ENCODE measurements at regions not wholly inside any gene's neighbourhood (a gene's known extent, or its start where the extent isn't known, plus 50 kb on each side); places are given as distances from the start of the nearest gene placed in this dataset.

DNA sequence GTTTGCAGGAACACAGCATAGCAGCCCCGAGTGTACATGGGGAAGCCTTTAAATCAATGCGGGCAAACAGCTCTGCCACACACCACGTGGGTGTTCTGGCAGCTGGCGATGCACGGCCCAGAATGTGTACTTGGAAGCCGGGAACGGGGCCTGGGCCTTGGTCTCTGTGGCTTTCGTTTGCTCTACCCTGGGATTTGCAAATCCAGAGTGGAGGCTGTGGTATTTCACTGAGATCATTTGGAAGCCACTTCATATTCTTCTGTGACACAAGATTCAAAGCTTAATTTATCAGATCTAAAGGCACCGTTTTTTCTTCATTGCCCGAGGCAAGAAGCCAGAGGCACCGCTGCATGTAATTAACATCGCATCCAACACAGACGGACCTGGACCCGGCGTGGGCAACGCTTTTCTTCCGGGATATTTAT lies 246.3 kb upstream of the MYT1L start:
- no peak for TF ChIP-seq SP1 (IDR thresholded peaks at IDR 0.05)
- no peak for TF ChIP-seq EGR1 (IDR thresholded peaks at IDR 0.05; ENCODE audit: low read depth in 2 of 2)
- TF ChIP-seq RXRA (IDR thresholded peaks at IDR 0.05) = no peak
- TF ChIP-seq, protein P1, sequence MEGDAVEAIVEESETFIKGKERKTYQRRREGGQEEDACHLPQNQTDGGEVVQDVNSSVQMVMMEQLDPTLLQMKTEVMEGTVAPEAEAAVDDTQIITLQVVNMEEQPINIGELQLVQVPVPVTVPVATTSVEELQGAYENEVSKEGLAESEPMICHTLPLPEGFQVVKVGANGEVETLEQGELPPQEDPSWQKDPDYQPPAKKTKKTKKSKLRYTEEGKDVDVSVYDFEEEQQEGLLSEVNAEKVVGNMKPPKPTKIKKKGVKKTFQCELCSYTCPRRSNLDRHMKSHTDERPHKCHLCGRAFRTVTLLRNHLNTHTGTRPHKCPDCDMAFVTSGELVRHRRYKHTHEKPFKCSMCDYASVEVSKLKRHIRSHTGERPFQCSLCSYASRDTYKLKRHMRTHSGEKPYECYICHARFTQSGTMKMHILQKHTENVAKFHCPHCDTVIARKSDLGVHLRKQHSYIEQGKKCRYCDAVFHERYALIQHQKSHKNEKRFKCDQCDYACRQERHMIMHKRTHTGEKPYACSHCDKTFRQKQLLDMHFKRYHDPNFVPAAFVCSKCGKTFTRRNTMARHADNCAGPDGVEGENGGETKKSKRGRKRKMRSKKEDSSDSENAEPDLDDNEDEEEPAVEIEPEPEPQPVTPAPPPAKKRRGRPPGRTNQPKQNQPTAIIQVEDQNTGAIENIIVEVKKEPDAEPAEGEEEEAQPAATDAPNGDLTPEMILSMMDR (IDR thresholded peaks at IDR 0.05; ENCODE audit: low read depth, low read length, missing input control) = no peak
- no peak for TF ChIP-seq RAD21 (IDR thresholded peaks at IDR 0.05)
- TF ChIP-seq JUND (IDR thresholded peaks at IDR 0.05) = no peak
- TF ChIP-seq HNF4A (conservative IDR thresholded peaks at IDR 0.05) = no peak
- TF ChIP-seq TAF1 (conservative IDR thresholded peaks at IDR 0.05) = no peak
- TF ChIP-seq, protein P2, sequence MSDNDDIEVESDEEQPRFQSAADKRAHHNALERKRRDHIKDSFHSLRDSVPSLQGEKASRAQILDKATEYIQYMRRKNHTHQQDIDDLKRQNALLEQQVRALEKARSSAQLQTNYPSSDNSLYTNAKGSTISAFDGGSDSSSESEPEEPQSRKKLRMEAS (IDR thresholded peaks at IDR 0.05) = no peak
- TF ChIP-seq, protein P3, sequence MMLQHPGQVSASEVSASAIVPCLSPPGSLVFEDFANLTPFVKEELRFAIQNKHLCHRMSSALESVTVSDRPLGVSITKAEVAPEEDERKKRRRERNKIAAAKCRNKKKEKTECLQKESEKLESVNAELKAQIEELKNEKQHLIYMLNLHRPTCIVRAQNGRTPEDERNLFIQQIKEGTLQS (IDR thresholded peaks at IDR 0.05) = no peak
- TF ChIP-seq NR2F2 (IDR thresholded peaks at IDR 0.05) = no peak
- H3K9ac ChIP-seq (ENCODE audit: low read depth in 1 of 2, low read length in 2 of 2) = no peak overlapping the region
- H3K9me3 ChIP-seq (ENCODE audit: control insufficient read depth in 4 of 4, low read length in 3 of 4) = no peaks in the 10 kb centered on the region
- 68% methylated on average over 17 of the region's 17 CpGs for WGBS
- H3K27me3 ChIP-seq (ENCODE audit: control insufficient read depth in 4 of 4, insufficient read depth in 4 of 4, low read length in 3 of 4) = no peaks in the 10 kb centered on the region
- DNase-seq (ENCODE audit: low spot score) = no peak
- H3K4me3 ChIP-seq (ENCODE audit: low read depth in 1 of 3, low read length in 3 of 3) = no peak overlapping the region
- no peak overlapping the region for H3K27ac ChIP-seq (ENCODE audit: low read depth in 1 of 2, low read length in 2 of 2)
- H3K36me3 ChIP-seq (ENCODE audit: control insufficient read depth in 4 of 4, insufficient read depth in 3 of 4, low read depth in 1 of 4, low read length in 3 of 4) = no peaks in the 10 kb centered on the region
- H3K4me1 ChIP-seq (ENCODE audit: control insufficient read depth in 4 of 4, insufficient read depth in 4 of 4, low read length in 3 of 4) = no peaks in the 10 kb centered on the region

DNA sequence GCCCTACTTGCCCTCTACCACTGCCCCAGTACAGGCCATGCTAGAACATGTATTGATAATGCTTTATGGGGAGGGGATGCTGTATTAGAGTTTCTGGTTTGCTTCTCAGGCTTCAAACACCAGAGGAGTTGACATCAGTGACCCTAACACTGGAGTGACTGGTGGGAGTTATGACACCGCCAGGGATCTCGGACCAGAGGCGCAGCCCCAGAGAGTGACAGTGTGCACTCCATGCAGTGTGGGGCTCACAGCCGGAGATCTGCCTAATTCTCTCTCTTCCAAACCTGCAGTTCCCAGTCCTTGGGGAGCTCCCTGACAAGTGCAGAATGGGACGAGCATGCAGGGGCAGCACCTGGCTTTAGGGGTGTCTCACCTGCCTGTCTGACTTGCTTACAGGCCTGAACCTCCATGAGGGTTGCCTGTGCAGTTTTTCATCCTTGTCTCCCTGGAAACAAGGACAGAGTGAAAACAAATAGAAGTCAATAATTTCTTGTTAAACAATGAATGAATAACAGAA lies 244.9 kb upstream of the MYT1L start:
- Histone ChIP-seq H3K4me1 (ENCODE audit: control insufficient read depth in 4 of 4, insufficient read depth in 4 of 4, low read length in 3 of 4) (no peaks in the 10 kb centered on the region), H3K9ac (ENCODE audit: low read depth in 1 of 2, low read length in 2 of 2) (no peak overlapping the region), H3K27me3 (ENCODE audit: control insufficient read depth in 4 of 4, insufficient read depth in 4 of 4, low read length in 3 of 4) (no peaks in the 10 kb centered on the region), H3K4me3 (ENCODE audit: low read depth in 1 of 3, low read length in 3 of 3) (no peak overlapping the region), H3K9me3 (ENCODE audit: control insufficient read depth in 4 of 4, low read length in 3 of 4) (no peaks in the 10 kb centered on the region), H3K27ac (ENCODE audit: low read depth in 1 of 2, low read length in 2 of 2) (no peak overlapping the region), H3K36me3 (ENCODE audit: control insufficient read depth in 4 of 4, insufficient read depth in 3 of 4, low read depth in 1 of 4, low read length in 3 of 4) (no peaks in the 10 kb centered on the region)
- 82% methylated on average over 5 of the region's 5 CpGs for whole genome bisulfite sequencing
- TF ChIP-seq TAF1 (conservative IDR thresholded peaks at IDR 0.05) (no peak), FOXA2 (IDR thresholded peaks at IDR 0.05) (no peak), JUND (IDR thresholded peaks at IDR 0.05) (no peak)
- TF ChIP-seq, protein P3 (IDR thresholded peaks at IDR 0.05) = no peak
- DNase-seq (ENCODE audit: low spot score) = no peak

DNA sequence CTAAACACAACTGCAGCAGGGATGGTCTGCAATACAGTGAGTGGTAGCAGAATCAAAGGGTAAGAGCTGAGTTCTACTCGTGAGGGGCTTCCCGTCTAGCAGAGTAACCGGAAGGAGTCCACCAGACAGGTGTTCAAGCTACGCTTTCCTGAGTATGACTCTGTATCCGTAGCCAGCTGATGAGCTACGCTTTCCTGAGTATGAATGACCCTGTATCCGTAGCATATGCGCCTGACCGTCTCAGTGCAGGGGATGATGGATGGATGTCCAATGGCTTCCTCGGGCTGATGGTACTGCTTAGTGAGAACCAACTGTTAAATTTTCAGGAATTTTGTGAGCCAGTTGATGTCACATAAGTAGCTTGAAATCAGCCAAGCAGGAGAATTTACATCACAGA lies 244.1 kb upstream of the MYT1L start:
- no peaks in the 10 kb centered on the region for H3K4me1 ChIP-seq (ENCODE audit: control insufficient read depth in 4 of 4, insufficient read depth in 4 of 4, low read length in 3 of 4)
- no peak overlapping the region for H3K4me3 ChIP-seq (ENCODE audit: low read depth in 1 of 3, low read length in 3 of 3)
- TF ChIP-seq, protein P4, sequence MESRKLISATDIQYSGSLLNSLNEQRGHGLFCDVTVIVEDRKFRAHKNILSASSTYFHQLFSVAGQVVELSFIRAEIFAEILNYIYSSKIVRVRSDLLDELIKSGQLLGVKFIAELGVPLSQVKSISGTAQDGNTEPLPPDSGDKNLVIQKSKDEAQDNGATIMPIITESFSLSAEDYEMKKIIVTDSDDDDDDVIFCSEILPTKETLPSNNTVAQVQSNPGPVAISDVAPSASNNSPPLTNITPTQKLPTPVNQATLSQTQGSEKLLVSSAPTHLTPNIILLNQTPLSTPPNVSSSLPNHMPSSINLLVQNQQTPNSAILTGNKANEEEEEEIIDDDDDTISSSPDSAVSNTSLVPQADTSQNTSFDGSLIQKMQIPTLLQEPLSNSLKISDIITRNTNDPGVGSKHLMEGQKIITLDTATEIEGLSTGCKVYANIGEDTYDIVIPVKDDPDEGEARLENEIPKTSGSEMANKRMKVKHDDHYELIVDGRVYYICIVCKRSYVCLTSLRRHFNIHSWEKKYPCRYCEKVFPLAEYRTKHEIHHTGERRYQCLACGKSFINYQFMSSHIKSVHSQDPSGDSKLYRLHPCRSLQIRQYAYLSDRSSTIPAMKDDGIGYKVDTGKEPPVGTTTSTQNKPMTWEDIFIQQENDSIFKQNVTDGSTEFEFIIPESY (IDR thresholded peaks at IDR 0.05) = no peak
- no peak for TF ChIP-seq HNF4G (IDR thresholded peaks at IDR 0.05)
- TF ChIP-seq, protein P2 (IDR thresholded peaks at IDR 0.05) = no peak
- TF ChIP-seq, protein P1 (IDR thresholded peaks at IDR 0.05; ENCODE audit: low read depth, low read length, missing input control) = no peak
- TF ChIP-seq, protein P3 (IDR thresholded peaks at IDR 0.05) = no peak
- no peak for TF ChIP-seq FOXA1 (IDR thresholded peaks at IDR 0.05)
- no peak for TF ChIP-seq NR2F2 (IDR thresholded peaks at IDR 0.05)
- no peak for DNase-seq (ENCODE audit: low spot score)
- no peak overlapping the region for H3K27ac ChIP-seq (ENCODE audit: low read depth in 1 of 2, low read length in 2 of 2)
- no peak overlapping the region for H3K9ac ChIP-seq (ENCODE audit: low read depth in 1 of 2, low read length in 2 of 2)
- 83% methylated on average over 10 of the region's 10 CpGs for WGBS
- H3K36me3 ChIP-seq (ENCODE audit: control insufficient read depth in 4 of 4, insufficient read depth in 3 of 4, low read depth in 1 of 4, low read length in 3 of 4) = no peaks in the 10 kb centered on the region
- H3K9me3 ChIP-seq (ENCODE audit: control insufficient read depth in 4 of 4, low read length in 3 of 4) = no peaks in the 10 kb centered on the region
- no peaks in the 10 kb centered on the region for H3K27me3 ChIP-seq (ENCODE audit: control insufficient read depth in 4 of 4, insufficient read depth in 4 of 4, low read length in 3 of 4)

Measured in liver (tissue), 8 donors.